ENCODE measurements at regions not wholly inside any gene's neighbourhood (a gene's known extent, or its start where the extent isn't known, plus 50 kb on each side); places are given as distances from the start of the nearest gene placed in this dataset.

- TF ChIP-seq MXD4 (CRISPR knock-in tag; IDR thresholded peaks at IDR 0.05; ENCODE audit: borderline replicate concordance) (no peak), ETV6 (CRISPR knock-in tag; IDR thresholded peaks at IDR 0.05) (no peak)
Observed at GRCh38 chr1:67626090-67626860, 58.7 kb upstream of the GADD45A start (continued).

GRCh38 chr1:67626861-67627235 is 58.2 kb upstream of the GADD45A start:
- no peak overlapping the region for H3K4me3 Mint-ChIP-seq
- no peak overlapping the region for H3K27ac Mint-ChIP-seq
- ChIA-PET CTCF (interaction anchor here (1.0 kb wide), 1 partner anchor 94 kb away, joined by 3 read pairs; no protein-coding TSS in a partner anchor), POLR2A (no interaction called here)
- H3K27me3 Mint-ChIP-seq (ENCODE audit: low read depth): no peaks in the 10 kb centered on the region; the same call in 1 of the 2 replicates
- H3K9me3 Mint-ChIP-seq: peaks cover 5% of the 10 kb centered on the region
- TF ChIP-seq GTF2I (CRISPR knock-in tag; conservative IDR thresholded peaks at IDR 0.05): no peak
- no peak for TF ChIP-seq ZNF317 (CRISPR knock-in tag; IDR thresholded peaks at IDR 0.05; ENCODE audit: borderline replicate concordance, low read depth)
- no peak for TF ChIP-seq FOXK1 (CRISPR knock-in tag; IDR thresholded peaks at IDR 0.05)
- no peak for TF ChIP-seq HMGA2 (CRISPR knock-in tag; IDR thresholded peaks at IDR 0.05)
- TF ChIP-seq AFF4 (CRISPR knock-in tag; IDR thresholded peaks at IDR 0.05; ENCODE audit: borderline replicate concordance): no peak
- no peak for TF ChIP-seq NFE2L1 (CRISPR knock-in tag; IDR thresholded peaks at IDR 0.05)
- no peak for TF ChIP-seq ZNF532 (CRISPR knock-in tag; IDR thresholded peaks at IDR 0.05; ENCODE audit: borderline replicate concordance)
- TF ChIP-seq TP53 (CRISPR knock-in tag; IDR thresholded peaks at IDR 0.05): no peak
- no peak for TF ChIP-seq TEAD1 (CRISPR knock-in tag; IDR thresholded peaks at IDR 0.05)
- no peak for TF ChIP-seq CDX4 (CRISPR knock-in tag; IDR thresholded peaks at IDR 0.05; ENCODE audit: borderline replicate concordance)
- TF ChIP-seq RELA (CRISPR knock-in tag; IDR thresholded peaks at IDR 0.05; ENCODE audit: borderline replicate concordance): no peak
- no peak for TF ChIP-seq ZNF416 (CRISPR knock-in tag; IDR thresholded peaks at IDR 0.05)
- no peak for TF ChIP-seq NFATC4 (CRISPR knock-in tag; IDR thresholded peaks at IDR 0.05)
- no peak for TF ChIP-seq ERG (CRISPR knock-in tag; IDR thresholded peaks at IDR 0.05)
- TF ChIP-seq MLX (CRISPR knock-in tag; IDR thresholded peaks at IDR 0.05): no peak
- DNase-seq (ENCODE audit: low spot score) (no peak), ATAC-seq (no peak)
- no peaks in the 10 kb centered on the region for H3K4me1 Mint-ChIP-seq
- H3K36me3 Mint-ChIP-seq: no peaks in the 10 kb centered on the region
